ENCODE measurements at regions not wholly inside any gene's neighbourhood (a gene's known extent, or its start where the extent isn't known, plus 50 kb on each side); places are given as distances from the start of the nearest gene placed in this dataset.

DNA sequence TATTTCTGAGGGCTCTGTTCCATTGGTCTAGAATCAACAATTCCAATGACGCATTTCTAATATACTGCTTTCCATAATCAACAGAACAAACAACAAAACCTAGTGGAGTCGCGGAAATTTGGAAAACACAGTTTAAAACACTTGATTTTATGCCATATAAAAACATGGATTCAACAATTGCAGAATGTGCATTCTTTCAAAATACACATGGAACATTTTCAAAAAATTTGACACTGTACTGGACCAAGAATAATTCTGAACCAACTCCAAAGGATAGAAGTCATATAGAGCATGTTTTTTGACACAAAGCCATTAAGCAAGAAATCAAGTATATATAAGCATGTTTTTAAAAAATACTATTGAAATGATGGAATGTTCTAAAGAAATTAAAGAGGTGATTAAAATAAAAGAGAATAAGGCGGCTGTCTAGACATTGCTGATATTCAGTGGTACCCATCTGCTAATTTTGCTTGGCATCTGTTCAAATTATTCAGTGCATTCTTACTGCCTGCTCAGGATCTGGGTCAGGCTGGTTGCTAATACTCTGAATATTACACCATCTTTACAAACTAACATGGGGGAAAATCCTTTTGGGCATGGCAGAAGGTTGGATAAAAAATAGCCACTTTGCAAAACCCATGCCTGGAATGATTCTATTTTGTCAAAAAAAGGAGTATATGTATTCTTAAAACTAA lies 221.3 kb downstream of the NPR3 start:
- no peaks in the 10 kb centered on the region for H3K27me3 ChIP-seq (ENCODE audit: low read depth, low read length)
- H3K4me1 ChIP-seq (ENCODE audit: low read length) = no peaks in the 10 kb centered on the region
- no peak overlapping the region for H2AFZ ChIP-seq (ENCODE audit: low read depth, low read length)
- TF ChIP-seq EZH2phosphoT487 (IDR thresholded peaks at IDR 0.05; ENCODE audit: low read depth) (no peak), CTCF (IDR thresholded peaks at IDR 0.05; ENCODE audit: low read depth, low read length) (no peak)
- no peaks in the 10 kb centered on the region for H4K20me1 ChIP-seq (ENCODE audit: insufficient read depth, low read length)
- no peak overlapping the region for H3K9ac ChIP-seq (ENCODE audit: low read length)
- no peaks in the 10 kb centered on the region for H3K79me2 ChIP-seq (ENCODE audit: low read length)
- H3K4me3 ChIP-seq (ENCODE audit: low read length) = no peak overlapping the region
- no peaks in the 10 kb centered on the region for H3K36me3 ChIP-seq (replicated peaks; ENCODE audit: low read depth, low read length)
- no peaks in the 10 kb centered on the region for H3K9me3 ChIP-seq (ENCODE audit: insufficient read depth, low read length)
- H3K4me2 ChIP-seq (ENCODE audit: low read length) = no peak overlapping the region
- H3K27ac ChIP-seq (ENCODE audit: low read length) = no peak overlapping the region

DNA sequence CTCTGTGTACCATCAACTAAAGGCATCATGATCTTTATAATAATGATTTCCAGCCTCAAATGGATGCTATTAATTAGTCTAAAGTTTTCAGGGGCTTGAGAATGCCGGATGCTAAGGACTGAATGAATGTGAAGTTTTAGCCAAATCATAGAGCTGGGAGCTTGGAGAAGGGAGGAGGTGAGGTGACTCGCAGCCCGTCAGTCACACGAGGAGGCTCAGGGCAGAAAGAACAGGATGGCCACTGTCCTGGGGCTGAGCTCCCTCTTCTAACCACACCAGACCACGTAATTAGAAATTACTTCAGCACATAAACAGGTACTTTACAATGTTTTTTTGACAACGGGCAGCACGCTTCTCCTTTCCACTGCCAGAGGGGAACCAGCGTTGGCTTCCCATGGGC lies 222.6 kb downstream of the NPR3 start:
- H3K4me2 ChIP-seq (ENCODE audit: low read length) = no peak overlapping the region
- no peaks in the 10 kb centered on the region for H3K79me2 ChIP-seq (ENCODE audit: low read length)
- no peaks in the 10 kb centered on the region for H3K4me1 ChIP-seq (ENCODE audit: low read length)
- no peak overlapping the region for H3K4me3 ChIP-seq (ENCODE audit: low read length)
- no peak overlapping the region for H3K9ac ChIP-seq (ENCODE audit: low read length)
- no peak for TF ChIP-seq EZH2phosphoT487 (IDR thresholded peaks at IDR 0.05; ENCODE audit: low read depth)
- no peak for TF ChIP-seq CTCF (IDR thresholded peaks at IDR 0.05; ENCODE audit: low read depth, low read length)
- no peaks in the 10 kb centered on the region for H4K20me1 ChIP-seq (ENCODE audit: insufficient read depth, low read length)
- no peaks in the 10 kb centered on the region for H3K9me3 ChIP-seq (ENCODE audit: insufficient read depth, low read length)
- H3K27me3 ChIP-seq (ENCODE audit: low read depth, low read length) = no peaks in the 10 kb centered on the region
- H2AFZ ChIP-seq (ENCODE audit: low read depth, low read length) = no peak overlapping the region
- H3K27ac ChIP-seq (ENCODE audit: low read length) = no peak overlapping the region
- H3K36me3 ChIP-seq (replicated peaks; ENCODE audit: low read depth, low read length) = no peaks in the 10 kb centered on the region

DNA sequence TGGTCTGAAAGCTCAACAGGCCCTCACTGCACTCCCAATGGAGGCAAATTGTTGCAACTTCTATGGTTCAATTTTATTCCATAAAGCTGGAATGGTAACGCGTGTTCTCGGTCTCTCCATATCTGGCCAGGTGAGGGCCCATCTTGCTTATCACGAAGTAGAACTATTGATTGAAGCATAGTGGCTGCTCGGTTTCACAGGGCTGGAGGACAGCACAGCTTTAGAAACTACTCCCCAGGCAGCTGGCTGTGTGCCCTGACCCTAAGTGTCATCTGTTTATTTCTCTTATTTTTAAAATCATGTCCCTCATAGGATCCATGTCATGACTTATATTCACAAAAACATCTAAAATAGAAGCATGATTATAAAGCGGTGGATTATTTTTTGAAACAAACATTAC lies 223.4 kb downstream of the NPR3 start:
- H3K79me2 ChIP-seq (ENCODE audit: low read length) = no peaks in the 10 kb centered on the region

GRCh38 chr5:32935283-32935682 lies 224.2 kb downstream of the NPR3 start:
- H3K27ac ChIP-seq (ENCODE audit: low read length) = no peak overlapping the region
- no peak for TF ChIP-seq EZH2phosphoT487 (IDR thresholded peaks at IDR 0.05; ENCODE audit: low read depth)
- TF ChIP-seq CTCF (IDR thresholded peaks at IDR 0.05; ENCODE audit: low read depth, low read length) = no peak

More for the DNA sequence above, 223.4 kb downstream of the NPR3 start:
- no peak overlapping the region for H3K27ac ChIP-seq (ENCODE audit: low read length)
- no peaks in the 10 kb centered on the region for H3K9me3 ChIP-seq (ENCODE audit: insufficient read depth, low read length)
- TF ChIP-seq EZH2phosphoT487 (IDR thresholded peaks at IDR 0.05; ENCODE audit: low read depth) = no peak
- H4K20me1 ChIP-seq (ENCODE audit: insufficient read depth, low read length) = no peaks in the 10 kb centered on the region
- H3K4me3 ChIP-seq (ENCODE audit: low read length) = no peak overlapping the region
- H3K9ac ChIP-seq (ENCODE audit: low read length) = no peak overlapping the region
- no peak overlapping the region for H3K4me2 ChIP-seq (ENCODE audit: low read length)
- no peak overlapping the region for H2AFZ ChIP-seq (ENCODE audit: low read depth, low read length)
- no peaks in the 10 kb centered on the region for H3K36me3 ChIP-seq (replicated peaks; ENCODE audit: low read depth, low read length)
- H3K4me1 ChIP-seq (ENCODE audit: low read length) = no peaks in the 10 kb centered on the region
- H3K27me3 ChIP-seq (ENCODE audit: low read depth, low read length) = no peaks in the 10 kb centered on the region

More at GRCh38 chr5:32935283-32935682, 224.2 kb downstream of the NPR3 start:
- Histone ChIP-seq H3K4me1 (ENCODE audit: low read length) (no peaks in the 10 kb centered on the region), H3K9ac (ENCODE audit: low read length) (no peak overlapping the region), H3K27me3 (ENCODE audit: low read depth, low read length) (no peaks in the 10 kb centered on the region), H3K9me3 (ENCODE audit: insufficient read depth, low read length) (no peaks in the 10 kb centered on the region), H3K4me3 (ENCODE audit: low read length) (no peak overlapping the region), H3K79me2 (ENCODE audit: low read length) (no peaks in the 10 kb centered on the region), H3K36me3 (replicated peaks; ENCODE audit: low read depth, low read length) (no peaks in the 10 kb centered on the region), H4K20me1 (ENCODE audit: insufficient read depth, low read length) (no peaks in the 10 kb centered on the region), H2AFZ (ENCODE audit: low read depth, low read length) (no peak overlapping the region), H3K4me2 (ENCODE audit: low read length) (no peak overlapping the region)
